ENCODE measurements at regions not wholly inside any gene's neighbourhood (a gene's known extent, or its start where the extent isn't known, plus 50 kb on each side); places are given as distances from the start of the nearest gene placed in this dataset.

DNA sequence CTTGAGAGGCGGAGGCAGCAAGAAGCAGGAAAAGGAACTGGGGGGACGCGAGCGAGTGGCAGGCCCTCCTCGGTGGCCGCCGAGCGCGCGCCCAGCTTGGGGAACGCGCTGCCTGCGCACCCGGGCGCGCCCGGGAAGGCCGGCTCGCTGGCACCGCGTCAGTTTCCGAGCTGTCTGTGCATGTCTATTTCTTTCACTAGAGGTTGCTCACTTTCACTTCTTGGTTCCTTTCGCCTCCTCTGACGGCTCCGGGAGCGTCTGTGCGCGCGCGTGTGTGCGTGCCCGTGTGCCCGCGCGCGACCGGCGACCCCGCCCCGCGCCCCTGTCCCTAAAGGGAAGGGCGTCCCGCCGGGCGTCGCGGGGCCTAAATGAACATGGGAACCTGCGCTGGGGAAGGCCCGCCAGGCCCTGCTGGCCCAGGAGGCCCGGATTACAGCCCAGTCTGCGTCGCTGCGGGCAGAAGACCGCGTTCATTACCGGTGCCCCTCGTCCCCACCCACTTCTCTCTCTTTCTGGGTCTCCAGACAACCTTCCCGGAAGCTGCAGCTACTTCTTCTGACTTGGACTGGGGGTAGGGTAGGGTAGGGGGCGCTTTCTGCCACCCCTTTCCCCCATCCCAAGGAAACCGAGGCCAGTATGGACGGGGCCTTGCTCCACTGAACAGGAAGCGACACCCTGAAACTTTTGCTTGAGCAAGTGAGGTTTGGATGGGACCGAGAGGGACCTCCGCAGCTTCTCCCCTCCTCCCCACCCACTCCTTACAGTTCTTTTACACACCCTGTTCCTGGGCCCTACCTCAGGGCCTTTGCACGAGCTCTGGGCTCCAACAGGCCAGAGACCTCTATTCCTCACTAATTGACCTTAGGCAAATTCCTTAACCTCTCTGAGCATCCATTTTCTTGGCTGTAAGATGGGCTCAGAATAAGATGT is 205.8 kb upstream of the IER5L start:
- peaks cover 8% of the 10 kb centered on the region; the same call in 1 of the 2 replicates for H3K79me2 ChIP-seq (ENCODE audit: low read depth)
- H3K27ac ChIP-seq = peak overlapping the region; percentile 96
- BruUV-seq (replicated peaks) = TSS peak; percentile 71
- H4K20me1 ChIP-seq (ENCODE audit: insufficient read depth) = no peaks in the 10 kb centered on the region
- intact Hi-C loops (cut with micrococcal nuclease; ENCODE audit: unreplicated experiment) = loop anchor here (1.0 kb wide), 8 partner anchors 22 to 223 kb away; partner anchors contain the start of gene IER5L
- peak overlapping the region; percentile 83 for H2AFZ ChIP-seq
- peak overlapping the region; percentile 85 for H3K4me3 ChIP-seq
- ChIA-PET POLR2A (ENCODE audit: unreplicated experiment) (interaction anchor here (0.5 to 1.5 kb wide), 5 partner anchors 78 to 231 kb away, joined by 3 to 10 read pairs (median 6); partner anchors contain the start of gene IER5L), CTCF (interaction anchor here (0.9 to 1.2 kb wide), 2 partner anchors 100 to 252 kb away, joined by 3 to 9 read pairs; no protein-coding TSS in a partner anchor)
- peak overlapping the region; percentile 75 for H3K4me2 ChIP-seq
- no peaks in the 10 kb centered on the region for H3K9me2 ChIP-seq (ENCODE audit: insufficient read depth)
- H3K9me3 ChIP-seq (ENCODE audit: insufficient read depth, low read depth) = no peaks in the 10 kb centered on the region
- no peaks in the 10 kb centered on the region for H3K27me3 ChIP-seq (ENCODE audit: insufficient read depth, low read depth)
- H3K4me1 ChIP-seq (replicated peaks; ENCODE audit: insufficient read depth) = peaks cover 22% of the 10 kb centered on the region
- TF ChIP-seq EZH2 (IDR thresholded peaks at IDR 0.05; ENCODE audit: low read depth) (no peak), CTCF (conservative IDR thresholded peaks at IDR 0.05) (no peak)
- peaks cover 27% of the 10 kb centered on the region for H3F3A ChIP-seq (ENCODE audit: insufficient read depth, low read depth)
- H3K36me3 ChIP-seq (ENCODE audit: low read depth) = no peaks in the 10 kb centered on the region
- peak; percentile 50 to 68 for DNase-seq

GRCh38 chr9:129383019-129383560 is 205.0 kb upstream of the IER5L start:
- Histone ChIP-seq H2AFZ (peak overlapping the region; percentile 83), H4K20me1 (ENCODE audit: insufficient read depth) (no peaks in the 10 kb centered on the region), H3K4me1 (replicated peaks; ENCODE audit: insufficient read depth) (peaks cover 22% of the 10 kb centered on the region), H3K27ac (peak overlapping the region; percentile 96), H3K9me3 (ENCODE audit: insufficient read depth, low read depth) (no peaks in the 10 kb centered on the region), H3F3A (ENCODE audit: insufficient read depth, low read depth) (peaks cover 27% of the 10 kb centered on the region), H3K36me3 (ENCODE audit: low read depth) (no peaks in the 10 kb centered on the region), H3K4me3 (peak overlapping the region; percentile 85), H3K27me3 (ENCODE audit: insufficient read depth, low read depth) (no peaks in the 10 kb centered on the region), H3K4me2 (peak overlapping the region; percentile 75), H3K79me2 (ENCODE audit: low read depth) (peaks cover 8% of the 10 kb centered on the region; the same call in 1 of the 2 replicates), H3K9me2 (ENCODE audit: insufficient read depth) (no peaks in the 10 kb centered on the region)
- DNase-seq = peak; percentile 83 to 88
- TF ChIP-seq EZH2 (IDR thresholded peaks at IDR 0.05; ENCODE audit: low read depth) (no peak), CTCF (conservative IDR thresholded peaks at IDR 0.05) (no peak)
- intact Hi-C loops (cut with micrococcal nuclease; ENCODE audit: unreplicated experiment) = loop anchor here (1.0 kb wide), 8 partner anchors 21 to 224 kb away; partner anchors contain the start of gene IER5L
- no TSS peak for BruUV-seq (replicated peaks)
- ChIA-PET POLR2A (ENCODE audit: unreplicated experiment) (interaction anchor here (0.6 to 1.5 kb wide), 7 partner anchors 23 to 230 kb away, joined by 3 to 9 read pairs (median 5); partner anchors contain the start of gene IER5L), CTCF (interaction anchor here (0.7 to 1.2 kb wide), 6 partner anchors 48 to 251 kb away, joined by 3 to 9 read pairs (median 5); no protein-coding TSS in a partner anchor)
